ENCODE measurements at regions not wholly inside any gene's neighbourhood (a gene's known extent, or its start where the extent isn't known, plus 50 kb on each side); places are given as distances from the start of the nearest gene placed in this dataset.

DNA sequence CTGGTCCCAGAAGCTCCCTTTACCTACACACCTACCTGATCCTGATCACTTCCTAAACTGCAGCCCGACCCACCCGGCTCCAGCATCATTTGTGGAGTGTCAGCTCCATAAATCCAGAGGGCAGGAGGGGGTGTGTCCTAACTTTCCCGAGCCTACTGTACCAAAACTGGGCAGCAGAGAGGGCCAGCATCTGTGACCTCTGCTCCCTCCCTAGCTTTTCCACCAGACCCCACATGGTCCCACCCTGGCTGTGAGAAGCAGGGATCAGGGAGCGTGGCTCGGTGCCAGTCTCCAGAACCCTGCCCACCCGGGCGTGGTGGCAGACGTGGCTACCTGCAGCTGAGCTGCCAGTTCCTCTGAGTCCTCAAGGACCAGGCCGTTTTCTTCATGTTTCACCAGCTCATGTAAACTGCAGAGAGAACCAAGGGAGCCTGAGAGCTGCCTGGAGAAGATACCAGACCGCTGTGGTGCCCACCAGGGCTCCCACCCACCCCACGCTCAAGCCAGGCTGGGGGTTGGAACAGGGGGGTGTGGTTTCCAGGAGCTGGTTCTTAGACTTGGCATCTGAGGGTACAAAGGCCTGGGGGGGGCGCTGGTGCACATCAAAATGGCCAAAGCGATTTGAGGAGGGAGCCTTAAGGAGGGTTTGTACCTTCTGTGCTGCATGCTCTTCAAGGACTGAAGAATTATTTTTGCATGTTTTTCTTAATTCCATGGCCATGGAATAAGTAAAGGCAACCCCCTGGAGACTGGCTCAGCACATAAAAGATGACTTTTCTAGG, 76.7 kb upstream of the DRD5 start:
- no peak for TF ChIP-seq CTCF (IDR thresholded peaks at IDR 0.05)

DNA sequence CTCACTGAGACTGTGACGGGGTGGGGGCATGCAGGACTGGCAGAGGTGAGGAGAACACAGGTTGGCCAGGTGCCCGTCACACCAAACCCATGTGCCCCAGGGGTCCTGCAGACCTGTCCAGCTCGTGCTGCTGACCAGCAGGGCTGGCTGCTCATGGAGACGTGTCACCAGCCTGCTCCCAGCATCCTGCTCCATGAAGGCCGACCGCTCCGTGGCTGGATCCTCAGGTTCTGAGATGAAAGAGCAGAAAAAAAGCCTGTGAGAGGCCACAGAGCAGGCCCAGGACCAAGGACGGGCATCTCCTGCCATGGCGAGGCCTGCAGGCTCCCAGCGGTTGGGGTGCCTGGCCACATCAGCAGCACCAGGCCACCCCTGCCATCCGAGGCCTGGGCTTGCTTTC, 71.7 kb upstream of the DRD5 start:
- TF ChIP-seq CTCF (IDR thresholded peaks at IDR 0.05), result no peak

- TF ChIP-seq CTCF (IDR thresholded peaks at IDR 0.05), result no peak
Measured at GRCh38 chr4:9716093-9716492, 65.3 kb upstream of the DRD5 start.

Measured in LNCAP (cell line).